ENCODE measurements at regions not wholly inside any gene's neighbourhood (a gene's known extent, or its start where the extent isn't known, plus 50 kb on each side); places are given as distances from the start of the nearest gene placed in this dataset.
"Not testable (repeated sequence)": the region's sequence is repeated elsewhere in the genome, so short reads cannot be mapped to it uniquely, and the experiment has no call there.

- ATAC-seq (no peak), DNase-seq (no peak)
- Histone ChIP-seq H3K27ac (no peak overlapping the region), H3K36me3 (no peaks in the 10 kb centered on the region), H3K4me1 (no peaks in the 10 kb centered on the region), H3K27me3 (no peaks in the 10 kb centered on the region), H3K9me3 (peaks cover 0 to 8% of the 10 kb centered on the region in 2 donors), H3K4me3 (no peak overlapping the region)
- intact Hi-C loops (cut with DNase I) = no loop called here
- TF ChIP-seq, protein P1, sequence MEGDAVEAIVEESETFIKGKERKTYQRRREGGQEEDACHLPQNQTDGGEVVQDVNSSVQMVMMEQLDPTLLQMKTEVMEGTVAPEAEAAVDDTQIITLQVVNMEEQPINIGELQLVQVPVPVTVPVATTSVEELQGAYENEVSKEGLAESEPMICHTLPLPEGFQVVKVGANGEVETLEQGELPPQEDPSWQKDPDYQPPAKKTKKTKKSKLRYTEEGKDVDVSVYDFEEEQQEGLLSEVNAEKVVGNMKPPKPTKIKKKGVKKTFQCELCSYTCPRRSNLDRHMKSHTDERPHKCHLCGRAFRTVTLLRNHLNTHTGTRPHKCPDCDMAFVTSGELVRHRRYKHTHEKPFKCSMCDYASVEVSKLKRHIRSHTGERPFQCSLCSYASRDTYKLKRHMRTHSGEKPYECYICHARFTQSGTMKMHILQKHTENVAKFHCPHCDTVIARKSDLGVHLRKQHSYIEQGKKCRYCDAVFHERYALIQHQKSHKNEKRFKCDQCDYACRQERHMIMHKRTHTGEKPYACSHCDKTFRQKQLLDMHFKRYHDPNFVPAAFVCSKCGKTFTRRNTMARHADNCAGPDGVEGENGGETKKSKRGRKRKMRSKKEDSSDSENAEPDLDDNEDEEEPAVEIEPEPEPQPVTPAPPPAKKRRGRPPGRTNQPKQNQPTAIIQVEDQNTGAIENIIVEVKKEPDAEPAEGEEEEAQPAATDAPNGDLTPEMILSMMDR (IDR thresholded peaks at IDR 0.05) = no peak
These were observed 221.4 kb downstream of the PTN start for GRCh38 chr7:137122145-137122544.

DNA sequence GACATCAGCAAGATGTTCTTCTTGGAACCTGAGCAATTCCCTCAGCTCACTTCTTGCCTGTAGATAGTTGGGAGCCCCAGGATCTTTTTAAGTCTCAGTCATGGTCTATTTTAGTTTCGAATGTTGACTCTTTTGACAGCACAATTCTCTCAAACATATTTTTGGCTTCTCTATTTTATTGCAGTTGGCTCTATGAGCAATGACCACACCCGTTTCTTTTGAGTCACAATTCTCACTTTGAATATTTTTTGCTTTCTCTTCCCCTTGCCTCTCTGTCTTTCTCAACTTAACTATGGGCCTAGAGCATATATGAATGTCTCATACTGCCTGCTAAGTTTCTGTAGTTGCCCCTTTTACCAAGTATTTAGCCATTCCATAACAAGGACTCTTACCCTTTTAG, 222.8 kb downstream of the PTN start:
- peaks cover 0 to 8% of the 10 kb centered on the region in 2 donors for H3K9me3 ChIP-seq
- TF ChIP-seq, protein P1 (IDR thresholded peaks at IDR 0.05) = no peak
- no peak overlapping the region for H3K4me3 ChIP-seq
- no peak for DNase-seq
- no peaks in the 10 kb centered on the region for H3K36me3 ChIP-seq
- no peak for ATAC-seq
- intact Hi-C loops (cut with DNase I) = no loop called here
- H3K27ac ChIP-seq = no peak overlapping the region
- no peaks in the 10 kb centered on the region for H3K27me3 ChIP-seq
- no peaks in the 10 kb centered on the region for H3K4me1 ChIP-seq

GRCh38 chr7:137110535-137110934, 233.0 kb downstream of the PTN start:
- TF ChIP-seq, protein P1 (IDR thresholded peaks at IDR 0.05) = no peak
- intact Hi-C loops (cut with DNase I) = no loop called here
- no peak overlapping the region for H3K27ac ChIP-seq
- ATAC-seq (no peak), DNase-seq (no peak)
- peaks cover 0 to 9% of the 10 kb centered on the region in 2 donors for H3K9me3 ChIP-seq
- H3K4me1 ChIP-seq = no peaks in the 10 kb centered on the region
- no peaks in the 10 kb centered on the region for H3K36me3 ChIP-seq
- no peaks in the 10 kb centered on the region for H3K27me3 ChIP-seq
- no peak overlapping the region for H3K4me3 ChIP-seq

DNA sequence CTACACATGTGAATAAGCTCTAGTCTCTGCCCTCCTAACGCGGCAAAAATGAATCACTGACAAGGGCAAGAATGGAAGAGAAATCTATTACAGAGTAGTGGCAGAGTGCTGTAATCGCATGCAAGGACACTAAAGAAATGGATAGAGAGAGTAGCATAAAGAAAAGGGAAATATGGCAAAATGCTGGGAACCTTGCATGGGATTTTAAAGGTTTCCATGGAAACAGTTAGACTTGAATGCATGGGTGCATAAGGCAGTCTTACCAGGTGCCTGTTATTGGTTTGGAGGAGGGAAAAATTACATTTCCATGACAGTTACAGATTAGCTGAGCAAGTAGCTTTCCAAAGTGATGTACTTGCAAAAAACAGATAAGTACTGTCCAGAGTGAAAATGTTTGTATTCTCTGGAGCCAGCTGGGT, 233.4 kb downstream of the PTN start:
- intact Hi-C loops (cut with DNase I) = no loop called here
- ATAC-seq (no peak), DNase-seq (no peak)
- Histone ChIP-seq H3K4me3 (no peak overlapping the region), H3K9me3 (peaks cover 0 to 9% of the 10 kb centered on the region in 2 donors), H3K27ac (no peak overlapping the region), H3K27me3 (no peaks in the 10 kb centered on the region), H3K36me3 (no peaks in the 10 kb centered on the region), H3K4me1 (no peaks in the 10 kb centered on the region)
- TF ChIP-seq, protein P1 (IDR thresholded peaks at IDR 0.05) = no peak

- H3K4me3 ChIP-seq; H3K36me3 ChIP-seq; intact Hi-C loops (cut with DNase I); H3K27ac ChIP-seq; ATAC-seq; H3K27me3 ChIP-seq; H3K4me1 ChIP-seq; DNase-seq: not testable (repeated sequence)
- peaks cover 0 to 11% of the 10 kb centered on the region in 2 donors for H3K9me3 ChIP-seq
These were observed 235.7 kb downstream of the PTN start for GRCh38 chr7:137107802-137108201.

DNA sequence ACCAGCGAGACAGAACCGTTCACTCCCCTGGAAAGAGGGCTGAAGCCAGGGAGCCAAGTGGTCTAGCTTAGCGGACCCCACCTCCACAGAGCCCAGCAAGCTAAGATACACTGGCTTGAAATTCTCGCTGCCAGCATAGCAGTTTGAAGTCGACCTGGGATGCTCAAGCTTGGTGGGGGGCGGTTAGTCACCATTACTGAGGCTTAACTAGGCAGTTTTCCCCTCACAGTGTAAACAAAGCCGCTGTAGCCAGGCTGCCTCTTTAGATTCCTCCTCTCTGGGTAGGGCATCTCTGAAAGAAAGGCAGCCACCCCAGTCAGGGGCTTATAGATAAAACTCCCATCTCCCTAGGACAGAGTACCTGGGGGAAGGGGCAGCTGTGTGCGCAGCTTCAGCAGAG, 235.1 kb downstream of the CHRM2 start:
- DNase-seq; H3K4me3 ChIP-seq; H3K27ac ChIP-seq; H3K36me3 ChIP-seq; ATAC-seq; intact Hi-C loops (cut with DNase I); H3K27me3 ChIP-seq; H3K4me1 ChIP-seq: not testable (repeated sequence)
- peaks cover 0 to 14% of the 10 kb centered on the region in 2 donors for H3K9me3 ChIP-seq

Data from left lung (tissue), 4 donors.